NCI-H187 treated with DMSO at 0.1 percent for 48 hours (cell line): ENCODE measurements at regions not wholly inside any gene's neighbourhood (a gene's known extent, or its start where the extent isn't known, plus 50 kb on each side); places are given as distances from the start of the nearest gene placed in this dataset.
A peak's percentile ranks its signal among the peaks of the same experiment; 100 is the strongest.
"Not testable (repeated sequence)": the region's sequence is repeated elsewhere in the genome, so short reads cannot be mapped to it uniquely, and the experiment has no call there.

Experiments used
- DNase-seq: peaks from one replicate; lab custom pipeline; 2025; lab: John Stamatoyannopoulos, UW

DNA sequence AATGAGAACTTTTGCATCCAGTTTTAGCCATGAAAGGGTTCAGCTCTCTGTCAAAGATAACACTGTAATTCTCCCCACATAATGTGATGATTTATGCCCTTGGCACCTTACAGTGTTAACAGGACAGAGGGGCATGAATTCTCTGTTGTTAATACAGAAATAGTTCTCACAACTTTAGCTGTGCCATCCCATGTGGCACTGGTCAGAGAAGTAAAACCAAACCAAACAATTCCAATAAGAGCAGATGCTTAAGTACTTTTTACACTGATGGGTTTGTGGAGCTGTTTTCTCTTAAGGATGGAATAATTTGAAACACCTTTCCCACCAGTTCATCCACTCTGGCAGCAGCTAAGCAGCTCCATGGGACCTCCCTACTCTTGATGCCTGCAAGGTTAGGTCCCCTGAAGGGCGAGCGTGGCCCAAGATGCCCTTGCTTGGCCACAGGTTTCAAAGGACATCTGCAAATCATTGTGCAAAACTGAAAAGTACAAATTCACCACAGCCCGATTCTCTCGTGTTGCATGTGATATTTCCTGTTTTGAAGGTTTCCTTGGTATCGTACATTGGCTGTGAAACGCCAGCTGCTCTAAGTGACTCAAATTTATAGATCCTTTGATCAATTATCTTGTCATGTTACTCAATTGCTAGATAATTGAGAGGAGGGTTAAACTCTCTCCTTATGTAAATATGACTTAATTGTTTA, 82.5 kb upstream of the CREB5 start:
- DNase-seq, result no peak

DNA sequence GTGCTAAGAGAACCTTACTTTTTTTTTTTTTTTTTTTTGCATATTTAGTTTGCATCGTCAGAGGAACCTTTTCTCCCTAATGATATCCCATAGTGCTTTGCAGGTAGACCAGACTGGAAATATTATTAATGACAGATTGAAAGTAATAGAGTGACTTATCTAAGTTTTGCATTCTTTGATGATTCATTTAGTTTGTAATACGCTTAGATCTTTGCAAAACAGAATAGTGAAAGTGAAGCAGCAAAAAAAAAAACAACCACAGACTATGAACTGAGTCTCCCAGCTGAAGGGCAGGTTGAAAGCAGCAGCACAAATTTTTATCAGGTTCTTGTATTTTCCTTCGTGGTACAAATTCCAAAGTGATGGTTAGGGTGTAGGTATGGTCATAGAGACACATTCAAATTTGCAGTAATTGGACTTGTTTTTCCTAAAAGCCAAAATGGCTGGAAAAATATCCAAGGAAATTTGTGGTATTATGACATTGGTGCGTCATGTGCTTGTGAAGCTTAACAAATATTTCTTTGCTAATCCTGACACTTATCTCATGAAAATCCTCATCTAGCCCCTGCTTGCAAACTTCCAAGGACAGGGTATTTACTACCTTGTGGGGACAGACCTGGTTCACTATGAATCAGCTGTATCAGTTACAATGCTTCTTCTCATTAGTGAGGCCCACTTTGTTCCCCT, 81.8 kb upstream of the CREB5 start:
- no peak for DNase-seq

GRCh38 chr7:28332046-28332445, 80.3 kb upstream of the CREB5 start:
- DNase-seq, result no peak

- DNase-seq, result not testable (repeated sequence)
Observed at GRCh38 chr7:28333548-28333947, 78.8 kb upstream of the CREB5 start.

GRCh38 chr7:28336806-28337205, 75.5 kb upstream of the CREB5 start:
- no peak for DNase-seq

DNA sequence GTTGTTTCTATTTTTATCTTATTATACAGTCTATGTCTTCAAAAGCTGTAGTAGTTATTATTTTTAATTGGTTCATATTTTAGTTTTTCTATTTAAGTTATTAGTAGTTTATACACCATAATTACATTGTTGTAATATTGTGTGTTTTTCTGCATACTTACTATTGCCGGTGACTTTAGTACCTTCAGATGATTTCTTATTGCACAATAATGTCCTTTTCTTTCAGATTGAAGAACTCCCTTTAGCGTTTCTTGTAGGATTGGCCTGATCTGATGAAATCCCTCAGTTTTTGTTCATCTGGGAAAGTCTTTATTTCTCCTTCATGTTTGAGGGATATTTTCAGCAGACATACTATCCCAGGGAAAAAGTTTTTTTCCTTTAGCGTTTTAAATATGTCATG, 74.3 kb upstream of the CREB5 start:
- no peak for DNase-seq

- DNase-seq, result no peak
Observed at GRCh38 chr7:28343462-28343861, 68.9 kb upstream of the CREB5 start.

DNA sequence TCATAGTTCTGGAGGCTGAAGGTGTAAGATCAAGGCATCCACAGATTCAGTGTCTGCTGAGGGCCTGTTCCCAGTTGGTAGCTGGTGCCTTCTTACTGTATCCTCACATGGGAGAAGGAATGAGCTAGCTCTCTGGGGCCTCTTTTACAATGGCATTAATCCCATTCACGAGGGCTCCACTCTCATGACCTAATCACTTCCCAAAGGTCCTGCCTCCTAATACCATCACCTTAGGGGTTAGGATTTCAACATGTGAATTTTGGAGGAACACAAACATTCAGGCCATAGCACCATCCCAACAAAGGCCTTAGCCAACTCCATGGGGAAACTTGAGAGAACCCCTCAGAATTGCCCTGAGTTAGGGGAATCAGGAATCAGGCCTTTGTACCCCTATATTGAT, 66.1 kb upstream of the CREB5 start:
- DNase-seq, result no peak

DNA sequence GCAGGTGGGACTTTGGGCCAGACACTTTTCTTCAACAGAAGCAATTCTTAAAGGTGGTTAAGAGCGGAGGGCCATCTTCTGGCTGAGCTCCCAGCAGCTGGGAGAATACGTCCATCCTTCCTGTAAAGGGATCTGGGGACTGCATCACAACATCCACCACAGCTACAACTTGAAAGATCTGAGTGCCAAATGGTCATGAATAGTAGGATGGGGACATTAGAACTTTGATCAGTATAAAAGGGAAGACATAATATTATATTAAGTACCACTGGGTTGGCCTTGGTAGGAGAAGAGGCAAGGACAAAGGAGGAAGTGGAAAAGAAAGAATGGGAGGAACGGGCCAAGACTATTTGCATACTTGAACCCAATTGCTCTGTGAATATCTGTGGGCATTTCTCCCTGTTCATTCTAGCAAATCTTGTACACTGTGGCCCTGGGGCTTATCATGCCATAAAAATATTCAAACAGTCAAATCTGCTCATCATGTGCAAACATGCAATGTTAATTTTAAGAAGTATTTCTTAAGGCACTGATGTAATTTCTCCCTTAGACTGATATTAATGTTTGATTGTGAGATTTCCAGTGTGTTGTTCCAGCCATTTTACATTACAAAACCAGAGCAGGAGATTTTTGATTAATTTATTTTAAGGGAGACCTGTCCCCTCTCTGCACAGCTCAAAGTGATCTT, 65.5 kb upstream of the CREB5 start:
- no peak for DNase-seq

GRCh38 chr7:28347475-28348318, 64.6 kb upstream of the CREB5 start:
- no peak for DNase-seq

GRCh38 chr7:28348636-28349035, 63.7 kb upstream of the CREB5 start:
- no peak for DNase-seq

GRCh38 chr7:28349637-28350036, 62.7 kb upstream of the CREB5 start:
- no peak for DNase-seq

DNA sequence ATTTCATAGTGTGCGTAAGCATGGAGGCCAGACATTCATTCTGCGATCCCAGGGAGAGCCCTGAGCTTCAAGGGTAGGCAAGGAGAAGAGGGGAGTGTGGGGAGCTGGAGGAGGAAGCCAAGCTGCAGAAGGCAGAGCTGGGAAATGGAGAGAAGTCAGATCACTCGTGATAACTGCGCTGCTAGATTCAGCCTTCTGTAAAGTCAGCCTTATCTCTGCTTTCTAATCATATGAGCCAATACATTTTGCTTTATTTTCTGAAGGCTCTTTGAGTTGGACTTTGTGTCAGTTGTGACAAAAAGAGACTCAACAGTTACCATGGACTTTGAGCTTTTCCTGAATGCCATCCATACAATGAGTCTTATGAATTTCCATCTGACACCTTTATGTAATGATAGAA, 61.7 kb upstream of the CREB5 start:
- DNase-seq, result no peak

- DNase-seq, result no peak
Observed at GRCh38 chr7:28351450-28351849, 60.9 kb upstream of the CREB5 start.

GRCh38 chr7:28354601-28355402, 57.5 kb upstream of the CREB5 start:
- DNase-seq, result no peak

GRCh38 chr7:28355635-28356319, 56.5 kb upstream of the CREB5 start:
- DNase-seq, result peak; percentile 96

DNA sequence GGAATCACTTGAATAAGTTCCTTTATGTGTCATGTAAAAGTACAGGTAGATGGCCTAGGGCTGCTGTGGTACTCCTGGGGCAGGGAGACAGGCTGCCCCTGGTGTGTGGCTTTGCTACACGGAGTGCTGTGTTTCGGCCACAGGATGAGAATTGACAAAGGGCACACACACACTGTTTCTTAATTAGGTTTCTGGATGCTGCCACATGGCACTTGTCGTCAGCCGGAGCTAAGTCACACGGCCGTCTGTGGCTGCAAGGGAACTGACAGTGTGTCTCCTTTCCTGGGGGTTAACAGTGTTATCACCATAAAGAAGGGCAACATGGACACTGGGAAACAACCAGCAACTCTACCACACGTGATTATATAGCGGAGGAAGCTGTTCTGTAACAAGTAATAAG, 55.7 kb upstream of the CREB5 start:
- no peak for DNase-seq

GRCh38 chr7:28358423-28358868, 53.9 kb upstream of the CREB5 start:
- no peak for DNase-seq

- DNase-seq, result no peak
Observed at GRCh38 chr7:28360739-28361138, 51.6 kb upstream of the CREB5 start.

GRCh38 chr7:28361551-28361950, 50.8 kb upstream of the CREB5 start:
- no peak for DNase-seq

GRCh38 chr7:28362182-28362581, 50.1 kb upstream of the CREB5 start:
- DNase-seq, result no peak
